ENCODE measurements at regions not wholly inside any gene's neighbourhood (a gene's known extent, or its start where the extent isn't known, plus 50 kb on each side); places are given as distances from the start of the nearest gene placed in this dataset.

DNA sequence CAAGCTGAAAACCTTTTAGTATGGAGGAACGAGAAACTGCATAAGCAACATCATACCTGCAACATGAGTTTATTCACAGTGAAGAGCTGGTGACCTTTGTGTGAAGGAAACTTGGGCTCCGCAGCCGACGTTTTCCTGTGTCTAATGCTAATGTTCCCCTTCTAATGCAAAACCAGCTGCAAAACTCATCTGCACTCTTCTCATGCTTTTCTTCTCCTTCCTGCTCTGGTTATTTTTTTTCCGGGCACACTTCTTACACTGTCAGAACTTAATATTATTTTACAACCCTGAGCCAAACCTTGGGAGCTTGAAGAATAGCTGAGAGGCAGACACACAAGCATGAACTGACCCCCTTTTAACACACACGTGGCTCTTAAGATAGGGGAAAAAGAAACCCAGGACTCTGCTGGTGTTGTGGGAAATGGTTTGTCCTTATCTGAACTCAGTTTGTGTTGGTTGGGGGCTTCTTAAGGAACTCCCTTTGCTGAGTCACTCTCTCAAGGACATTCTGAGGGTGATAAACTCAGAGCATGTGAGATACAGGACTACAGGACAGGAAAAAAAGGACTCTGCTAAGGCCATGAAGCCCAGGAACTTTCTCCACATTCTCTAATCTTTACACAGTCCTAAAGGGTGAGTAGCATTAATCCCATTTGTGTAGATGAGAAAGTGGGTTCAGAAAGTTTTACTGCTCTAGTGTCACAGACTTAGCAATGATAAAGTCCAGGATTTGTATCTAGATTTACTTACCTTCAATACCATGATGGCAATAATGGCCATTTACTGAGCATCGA, 439.3 kb upstream of the TRIB2 start:
- TF ChIP-seq, protein P1, sequence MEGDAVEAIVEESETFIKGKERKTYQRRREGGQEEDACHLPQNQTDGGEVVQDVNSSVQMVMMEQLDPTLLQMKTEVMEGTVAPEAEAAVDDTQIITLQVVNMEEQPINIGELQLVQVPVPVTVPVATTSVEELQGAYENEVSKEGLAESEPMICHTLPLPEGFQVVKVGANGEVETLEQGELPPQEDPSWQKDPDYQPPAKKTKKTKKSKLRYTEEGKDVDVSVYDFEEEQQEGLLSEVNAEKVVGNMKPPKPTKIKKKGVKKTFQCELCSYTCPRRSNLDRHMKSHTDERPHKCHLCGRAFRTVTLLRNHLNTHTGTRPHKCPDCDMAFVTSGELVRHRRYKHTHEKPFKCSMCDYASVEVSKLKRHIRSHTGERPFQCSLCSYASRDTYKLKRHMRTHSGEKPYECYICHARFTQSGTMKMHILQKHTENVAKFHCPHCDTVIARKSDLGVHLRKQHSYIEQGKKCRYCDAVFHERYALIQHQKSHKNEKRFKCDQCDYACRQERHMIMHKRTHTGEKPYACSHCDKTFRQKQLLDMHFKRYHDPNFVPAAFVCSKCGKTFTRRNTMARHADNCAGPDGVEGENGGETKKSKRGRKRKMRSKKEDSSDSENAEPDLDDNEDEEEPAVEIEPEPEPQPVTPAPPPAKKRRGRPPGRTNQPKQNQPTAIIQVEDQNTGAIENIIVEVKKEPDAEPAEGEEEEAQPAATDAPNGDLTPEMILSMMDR (IDR thresholded peaks at IDR 0.05): no peak
- no peak for TF ChIP-seq POLR2A (IDR thresholded peaks at IDR 0.05)

All from Peyer's patch (tissue), 4 donors.